SK-N-SH treated with all-trans-retinoic acid at 6 μM for 48 hours (cell line): ENCODE measurements at regions not wholly inside any gene's neighbourhood (a gene's known extent, or its start where the extent isn't known, plus 50 kb on each side); places are given as distances from the start of the nearest gene placed in this dataset.

ENCODE experiments used
- ATAC-seq: fragments of 200-7000 bp; cut with Tn5 transposase; 3 replicates; pipeline ENCODE4 v1.9.1; 2020; ENCODE audit warnings: mild to moderate bottlenecking, moderate library complexity
- ARNTL ChIP-seq: fragments of 450-650 bp; formaldehyde crosslinking; IDR thresholded peaks from 2 replicates; pipeline ENCODE4 v1.5.0; 2020; ENCODE audit warnings: low read depth, mild to moderate bottlenecking, moderate library complexity, borderline replicate concordance
- BACH2 ChIP-seq: fragments of 250-450 bp; sonication (Bioruptor Pico); IDR thresholded peaks from 2 replicates; pipeline ENCODE4 v1.9.0; 2021; ENCODE audit warnings: mild to moderate bottlenecking, borderline replicate concordance
- CSDC2 ChIP-seq: fragments of 250-450 bp; sonication (Bioruptor Pico); IDR thresholded peaks from 2 replicates; pipeline ENCODE4 v1.5.0; 2020; ENCODE audit warnings: mild to moderate bottlenecking, moderate library complexity
- ESRRG ChIP-seq: fragments of 250-450 bp; sonication (Bioruptor Pico); IDR thresholded peaks from 2 replicates; pipeline ENCODE4 v1.6.1; 2021; ENCODE audit warnings: mild to moderate bottlenecking
- GLIS3 ChIP-seq: fragments of 250-450 bp; sonication (Bioruptor Pico); IDR thresholded peaks from 2 replicates; pipeline ENCODE4 v1.5.0; 2020; ENCODE audit warnings: mild to moderate bottlenecking, moderate library complexity
- ISL1 ChIP-seq: fragments of 250-450 bp; sonication (Bioruptor Pico); IDR thresholded peaks from 2 replicates; pipeline ENCODE4 v2.1.2; 2022; ENCODE audit warnings: mild to moderate bottlenecking, moderate library complexity
- OSR1 ChIP-seq: fragments of 250-450 bp; sonication (Bioruptor Pico); IDR thresholded peaks from 2 replicates; pipeline ENCODE4 v1.8.0; 2022; ENCODE audit warnings: moderate library complexity, mild to moderate bottlenecking, inconsistent platforms
- RARB ChIP-seq: fragments of 250-450 bp; sonication (Bioruptor Pico); IDR thresholded peaks from 2 replicates; pipeline ENCODE4 v1.8.0; 2021; ENCODE audit warnings: mild to moderate bottlenecking, moderate library complexity
- SNAI2 ChIP-seq: fragments of 250-450 bp; sonication (Bioruptor Pico); IDR thresholded peaks from 2 replicates; pipeline ENCODE4 v1.5.0; 2020; ENCODE audit warnings: mild to moderate bottlenecking, moderate library complexity
- TCF4 ChIP-seq: fragments of 250-450 bp; sonication (Bioruptor Pico); IDR thresholded peaks from 2 replicates; pipeline ENCODE4 v1.8.0; 2021; ENCODE audit warnings: mild to moderate bottlenecking, moderate library complexity, borderline replicate concordance
- TSHZ2 ChIP-seq: fragments of 250-450 bp; sonication (Bioruptor Pico); IDR thresholded peaks from 2 replicates; pipeline ENCODE4 v1.5.0; 2020; ENCODE audit warnings: mild to moderate bottlenecking, moderate library complexity
- ZC3H10 ChIP-seq: fragments of 250-450 bp; sonication (Bioruptor Pico); IDR thresholded peaks from 2 replicates; pipeline ENCODE4 v1.5.1; 2021; ENCODE audit warnings: mild to moderate bottlenecking, moderate library complexity
- ZFP3 ChIP-seq: fragments of 250-450 bp; sonication (Bioruptor Pico); IDR thresholded peaks from 2 replicates; pipeline ENCODE4 v1.5.0; 2020; ENCODE audit warnings: mild to moderate bottlenecking, moderate library complexity
- ZFP30 ChIP-seq: fragments of 450-650 bp; formaldehyde crosslinking; IDR thresholded peaks from 2 replicates; pipeline ENCODE4 v1.5.0; 2022; ENCODE audit warnings: mild to moderate bottlenecking, moderate library complexity
- ZNF565 ChIP-seq: fragments of 450-650 bp; formaldehyde crosslinking; conservative IDR thresholded peaks from 2 replicates; pipeline ENCODE4 v1.5.0; 2020; ENCODE audit warnings: low read depth, mild to moderate bottlenecking, moderate library complexity
- ZNF70 ChIP-seq: fragments of 450-650 bp; formaldehyde crosslinking; IDR thresholded peaks from 2 replicates; pipeline ENCODE4 v1.5.0; 2020; ENCODE audit warnings: mild to moderate bottlenecking, moderate library complexity
- TF ChIP-seq, protein P1 (sequence below): fragments of 250-450 bp; sonication (Bioruptor Pico); IDR thresholded peaks from 2 replicates; pipeline ENCODE4 v1.8.0; 2020; ENCODE audit warnings: mild to moderate bottlenecking, moderate library complexity, borderline replicate concordance
- TF ChIP-seq, protein P2 (sequence below): fragments of 250-450 bp; sonication (Bioruptor Pico); IDR thresholded peaks from 2 replicates; pipeline ENCODE4 v1.8.0; 2021; ENCODE audit warnings: low read depth, mild to moderate bottlenecking, moderate library complexity, borderline replicate concordance

DNA sequence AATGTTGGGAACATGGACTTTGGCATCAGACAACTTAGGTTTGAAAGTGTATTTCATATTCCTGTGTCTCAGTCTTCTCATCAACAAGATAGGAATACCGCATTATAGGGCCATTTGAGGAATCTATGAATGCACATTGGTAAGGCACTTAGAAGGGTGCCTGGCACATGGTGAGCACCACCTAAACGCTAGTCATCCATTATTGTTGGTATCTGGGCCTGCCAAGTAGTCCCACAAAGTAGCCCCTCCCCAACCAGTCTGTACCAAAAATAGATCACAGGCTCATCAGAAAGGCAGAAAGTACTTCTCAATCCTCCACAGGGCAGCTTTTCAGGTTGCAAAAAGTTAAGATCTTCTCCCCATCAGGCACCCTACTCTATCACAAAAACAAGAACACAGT lies 162.3 kb upstream of the KLF3 start:
- TF ChIP-seq CSDC2 (CRISPR knock-in tag), result no peak
- no peak for TF ChIP-seq TCF4 (CRISPR knock-in tag)
- TF ChIP-seq ESRRG (CRISPR knock-in tag), result no peak
- no peak for TF ChIP-seq ISL1 (CRISPR knock-in tag)
- TF ChIP-seq, all 23 proteins: peak for 0
- ATAC-seq, result no peak

- no peak for ATAC-seq
These were observed 160.2 kb upstream of the KLF3 start for GRCh38 chr4:38503689-38504395.

DNA sequence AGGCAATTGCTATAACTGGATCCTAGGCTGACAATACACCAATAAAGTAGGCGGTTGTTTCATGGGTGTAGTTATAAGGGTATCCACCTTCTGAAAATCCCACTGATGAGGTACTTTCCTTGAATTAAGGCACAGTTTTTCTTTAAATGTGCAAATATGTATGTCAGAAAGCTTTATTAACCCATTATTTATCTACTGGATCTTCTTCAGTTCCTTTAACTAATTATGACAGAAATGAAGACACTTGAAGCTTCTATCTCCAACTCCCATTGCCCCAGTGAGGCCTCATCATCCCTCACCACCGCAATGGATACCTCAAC lies 159.6 kb upstream of the KLF3 start:
- no peak for ATAC-seq
- no peak for TF ChIP-seq ZNF565 (CRISPR knock-in tag)
- TF ChIP-seq TCF4 (CRISPR knock-in tag), result no peak
- no peak for TF ChIP-seq ZFP30 (CRISPR knock-in tag)
- TF ChIP-seq CSDC2 (CRISPR knock-in tag), result no peak
- TF ChIP-seq TSHZ2 (CRISPR knock-in tag), result no peak
- TF ChIP-seq ESRRG (CRISPR knock-in tag), result no peak
- no peak for TF ChIP-seq ZNF70 (CRISPR knock-in tag)
- TF ChIP-seq, protein P1, sequence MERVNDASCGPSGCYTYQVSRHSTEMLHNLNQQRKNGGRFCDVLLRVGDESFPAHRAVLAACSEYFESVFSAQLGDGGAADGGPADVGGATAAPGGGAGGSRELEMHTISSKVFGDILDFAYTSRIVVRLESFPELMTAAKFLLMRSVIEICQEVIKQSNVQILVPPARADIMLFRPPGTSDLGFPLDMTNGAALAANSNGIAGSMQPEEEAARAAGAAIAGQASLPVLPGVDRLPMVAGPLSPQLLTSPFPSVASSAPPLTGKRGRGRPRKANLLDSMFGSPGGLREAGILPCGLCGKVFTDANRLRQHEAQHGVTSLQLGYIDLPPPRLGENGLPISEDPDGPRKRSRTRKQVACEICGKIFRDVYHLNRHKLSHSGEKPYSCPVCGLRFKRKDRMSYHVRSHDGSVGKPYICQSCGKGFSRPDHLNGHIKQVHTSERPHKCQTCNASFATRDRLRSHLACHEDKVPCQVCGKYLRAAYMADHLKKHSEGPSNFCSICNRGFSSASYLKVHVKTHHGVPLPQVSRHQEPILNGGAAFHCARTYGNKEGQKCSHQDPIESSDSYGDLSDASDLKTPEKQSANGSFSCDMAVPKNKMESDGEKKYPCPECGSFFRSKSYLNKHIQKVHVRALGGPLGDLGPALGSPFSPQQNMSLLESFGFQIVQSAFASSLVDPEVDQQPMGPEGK (CRISPR knock-in tag), result no peak
- TF ChIP-seq SNAI2 (CRISPR knock-in tag), result no peak
- TF ChIP-seq, protein P2, sequence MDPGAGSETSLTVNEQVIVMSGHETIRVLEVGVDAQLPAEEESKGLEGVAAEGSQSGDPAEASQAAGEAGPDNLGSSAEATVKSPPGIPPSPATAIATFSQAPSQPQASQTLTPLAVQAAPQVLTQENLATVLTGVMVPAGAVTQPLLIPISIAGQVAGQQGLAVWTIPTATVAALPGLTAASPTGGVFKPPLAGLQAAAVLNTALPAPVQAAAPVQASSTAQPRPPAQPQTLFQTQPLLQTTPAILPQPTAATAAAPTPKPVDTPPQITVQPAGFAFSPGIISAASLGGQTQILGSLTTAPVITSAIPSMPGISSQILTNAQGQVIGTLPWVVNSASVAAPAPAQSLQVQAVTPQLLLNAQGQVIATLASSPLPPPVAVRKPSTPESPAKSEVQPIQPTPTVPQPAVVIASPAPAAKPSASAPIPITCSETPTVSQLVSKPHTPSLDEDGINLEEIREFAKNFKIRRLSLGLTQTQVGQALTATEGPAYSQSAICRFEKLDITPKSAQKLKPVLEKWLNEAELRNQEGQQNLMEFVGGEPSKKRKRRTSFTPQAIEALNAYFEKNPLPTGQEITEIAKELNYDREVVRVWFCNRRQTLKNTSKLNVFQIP (CRISPR knock-in tag), result no peak
- no peak for TF ChIP-seq RARB (CRISPR knock-in tag)
- TF ChIP-seq ISL1 (CRISPR knock-in tag), result no peak
- no peak for TF ChIP-seq ARNTL
- TF ChIP-seq OSR1 (CRISPR knock-in tag), result no peak
- TF ChIP-seq BACH2 (CRISPR knock-in tag), result no peak

More at GRCh38 chr4:38503689-38504395, 160.2 kb upstream of the KLF3 start:
- TF ChIP-seq TSHZ2 (CRISPR knock-in tag), result no peak
- TF ChIP-seq, protein P2 (CRISPR knock-in tag), result no peak
- TF ChIP-seq ARNTL, result no peak
- no peak for TF ChIP-seq ZFP3
- TF ChIP-seq ZNF70 (CRISPR knock-in tag), result no peak
- TF ChIP-seq TCF4 (CRISPR knock-in tag), result no peak
- no peak for TF ChIP-seq ZC3H10 (CRISPR knock-in tag)
- TF ChIP-seq, protein P1 (CRISPR knock-in tag), result no peak
- no peak for TF ChIP-seq OSR1 (CRISPR knock-in tag)
- no peak for TF ChIP-seq GLIS3
- TF ChIP-seq ZNF565 (CRISPR knock-in tag), result no peak
